GM21619 (cell line): ENCODE measurements at regions not wholly inside any gene's neighbourhood (a gene's known extent, or its start where the extent isn't known, plus 50 kb on each side); places are given as distances from the start of the nearest gene placed in this dataset.
"Not testable (repeated sequence)": the region's sequence is repeated elsewhere in the genome, so short reads cannot be mapped to it uniquely, and the experiment has no call there.

ENCODE experiments used
- ATAC-seq: cut with Tn5 transposase; IDR thresholded peaks from one replicate; pipeline ENCODE4 v1.9.1; 2021; ENCODE audit not compliant: unreplicated experiment

- no peak for ATAC-seq
Measured at GRCh38 chr14:43356382-43356781, 1150.7 kb downstream of the FSCB start.

- no peak for ATAC-seq
Measured at GRCh38 chr14:43341921-43342320, 1165.2 kb downstream of the FSCB start.

DNA sequence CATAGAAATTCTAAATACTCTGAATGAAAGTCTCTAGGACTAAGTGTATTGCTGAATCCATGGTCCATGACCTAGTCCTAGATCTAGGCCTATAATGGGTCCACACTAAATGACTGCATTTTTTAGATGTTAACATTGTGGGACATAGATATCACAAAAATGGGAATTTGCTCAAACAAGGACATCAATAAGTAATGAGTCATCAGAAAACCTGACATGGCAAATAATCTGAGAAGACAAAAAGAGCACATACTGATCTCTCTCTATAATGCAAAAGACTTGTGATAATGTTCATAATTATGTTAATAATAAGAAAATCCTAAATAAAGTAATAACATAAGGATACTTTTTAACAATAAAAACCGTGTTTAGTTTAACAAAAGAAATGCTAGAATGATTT lies 1168.4 kb downstream of the FSCB start:
- ATAC-seq, result no peak

DNA sequence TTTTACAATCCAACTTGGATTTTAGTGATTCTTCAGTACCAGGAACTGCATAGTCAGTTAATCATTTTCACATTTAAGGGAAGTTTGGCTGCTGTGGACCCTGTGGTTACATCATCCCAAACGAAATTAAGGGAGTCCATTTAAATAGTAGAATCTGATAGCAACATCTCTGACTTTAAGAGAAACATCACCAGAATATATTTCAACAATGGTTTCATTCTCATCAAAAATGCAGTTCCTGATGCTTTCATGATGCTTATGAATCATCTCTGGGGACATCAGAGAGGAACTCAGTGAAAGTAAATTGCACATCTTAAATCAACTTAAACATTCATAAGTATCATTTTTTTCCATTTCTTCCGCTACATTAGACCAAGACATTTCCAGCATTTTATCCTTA lies 1170.7 kb downstream of the FSCB start:
- no peak for ATAC-seq

- ATAC-seq, result not testable (repeated sequence)
Measured at GRCh38 chr14:43326501-43327407, 1180.3 kb downstream of the FSCB start.

DNA sequence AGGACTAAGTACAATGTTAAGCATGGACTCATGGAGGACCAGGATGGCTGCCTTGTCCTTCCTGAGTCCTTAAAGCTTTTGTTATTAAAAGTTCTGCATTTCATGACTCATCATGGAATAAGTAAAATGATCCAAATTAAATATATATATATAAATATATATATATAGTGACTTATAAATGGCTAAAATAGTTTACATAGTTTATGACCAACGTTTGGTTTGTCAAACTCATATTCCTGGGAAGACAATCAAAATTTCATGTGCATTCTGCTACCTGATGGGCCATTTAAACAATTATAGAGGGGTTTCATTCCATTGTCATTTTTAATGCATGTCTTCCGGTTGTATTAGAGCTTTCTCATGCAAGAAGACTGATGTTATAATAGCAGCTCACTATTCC lies 1190.7 kb downstream of the FSCB start:
- ATAC-seq, result no peak

- no peak for ATAC-seq
Measured at GRCh38 chr14:43313719-43314118, 1193.4 kb downstream of the FSCB start.

- ATAC-seq, result no peak
Measured at GRCh38 chr14:43308421-43309110, 1198.5 kb downstream of the FSCB start.

DNA sequence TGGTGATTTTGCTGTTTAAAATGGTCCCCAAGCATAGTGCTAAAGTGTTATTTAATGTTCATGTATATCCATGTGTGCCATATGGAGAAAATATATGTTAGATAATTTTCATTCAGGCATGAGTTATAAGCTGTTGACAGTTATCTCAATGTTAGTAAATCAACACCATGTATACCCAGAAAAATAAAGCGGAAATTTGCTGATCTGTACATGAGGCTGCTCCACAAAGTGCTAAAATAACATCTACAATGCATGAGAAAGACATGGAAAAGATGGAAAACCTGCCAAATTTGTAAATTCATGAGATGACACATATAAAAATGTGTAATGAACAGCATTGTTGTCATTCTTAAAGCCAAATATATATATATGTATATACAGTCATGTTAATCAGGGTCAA lies 1199.2 kb downstream of the FSCB start:
- ATAC-seq, result no peak

- no peak for ATAC-seq
Measured at GRCh38 chr14:43306053-43306452, 1201.0 kb downstream of the FSCB start.

- ATAC-seq, result no peak
Measured at GRCh38 chr14:43297794-43298193, 1209.3 kb downstream of the FSCB start.

- not testable (repeated sequence) for ATAC-seq
Measured at GRCh38 chr14:43296061-43296460, 1211.0 kb downstream of the FSCB start.

GRCh38 chr14:43285575-43285974 lies 1221.5 kb downstream of the FSCB start:
- no peak for ATAC-seq

DNA sequence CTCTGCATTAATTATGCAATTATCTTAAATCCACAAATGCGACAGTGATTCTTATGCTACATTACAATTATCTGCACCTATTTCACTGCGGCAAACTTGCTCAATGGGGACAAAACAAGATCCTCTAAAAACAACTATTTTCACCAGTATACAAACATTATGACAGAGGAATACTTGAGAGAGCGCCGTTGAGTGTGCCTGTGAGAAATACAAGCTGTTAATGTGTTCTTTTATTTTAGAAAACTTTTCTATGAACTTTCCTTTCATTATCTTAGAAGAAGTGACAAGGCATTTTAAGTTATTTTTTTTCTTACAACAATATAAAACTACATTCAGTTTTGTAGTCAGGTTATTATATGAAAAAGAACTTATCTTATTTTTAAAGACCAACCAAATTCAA lies 1247.0 kb downstream of the FSCB start:
- ATAC-seq, result no peak

GRCh38 chr14:43258396-43258795 lies 1248.7 kb downstream of the FSCB start:
- no peak for ATAC-seq

DNA sequence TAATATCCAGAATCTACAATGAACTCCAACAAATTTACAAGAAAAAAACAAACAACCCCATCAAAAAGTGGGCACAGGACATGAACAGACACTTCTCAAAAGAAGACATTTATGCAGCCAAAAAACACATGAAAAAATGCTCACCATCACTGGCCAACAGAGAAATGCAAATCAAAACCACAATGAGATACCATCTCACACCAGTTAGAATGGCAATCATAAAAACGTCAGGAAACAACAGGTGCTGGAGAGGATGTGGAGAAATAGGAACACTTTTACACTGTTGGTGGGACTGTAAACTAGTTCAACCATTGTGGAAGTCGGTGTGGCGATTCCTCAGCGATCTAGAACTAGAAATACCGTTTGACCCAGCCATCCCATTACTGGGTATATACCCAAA lies 1250.1 kb downstream of the FSCB start:
- ATAC-seq, result not testable (repeated sequence)

DNA sequence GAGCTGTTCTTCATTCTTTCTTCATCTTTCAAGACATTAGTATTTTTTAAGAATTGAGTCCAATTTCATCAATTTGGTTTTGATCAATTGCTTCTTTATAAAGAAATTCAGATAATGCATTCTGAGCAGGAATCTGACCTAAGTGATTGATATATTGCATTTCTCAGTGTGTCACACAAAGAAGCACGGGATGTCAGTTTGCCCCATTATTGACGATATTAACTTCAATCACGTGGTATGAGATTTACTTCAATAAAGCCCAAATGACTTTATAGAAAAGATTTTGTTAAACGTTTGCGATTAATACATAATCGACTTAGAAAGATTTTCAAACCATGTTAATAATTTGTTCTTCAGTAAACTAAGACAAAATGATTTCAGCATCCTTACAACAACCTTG lies 1254.2 kb downstream of the FSCB start:
- no peak for ATAC-seq

DNA sequence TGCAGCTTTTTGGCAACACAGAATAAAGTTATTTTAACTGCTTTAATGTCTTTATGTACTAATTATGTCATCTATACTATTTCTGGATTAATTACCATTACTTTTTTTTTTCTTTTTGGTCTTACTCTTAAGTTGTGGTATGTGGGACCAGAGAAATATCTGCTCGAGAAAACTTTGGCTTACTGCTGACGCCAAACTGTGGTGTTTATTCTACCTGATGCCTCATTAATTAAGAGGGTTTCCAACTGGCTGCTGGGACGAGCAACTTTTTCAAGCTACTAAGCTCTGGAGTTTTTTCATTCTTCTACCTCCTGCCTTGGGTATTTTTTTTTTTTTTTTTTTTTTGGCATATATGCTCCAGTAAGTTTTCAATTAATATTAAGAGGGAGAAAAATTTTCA lies 1257.5 kb downstream of the FSCB start:
- ATAC-seq, result no peak

DNA sequence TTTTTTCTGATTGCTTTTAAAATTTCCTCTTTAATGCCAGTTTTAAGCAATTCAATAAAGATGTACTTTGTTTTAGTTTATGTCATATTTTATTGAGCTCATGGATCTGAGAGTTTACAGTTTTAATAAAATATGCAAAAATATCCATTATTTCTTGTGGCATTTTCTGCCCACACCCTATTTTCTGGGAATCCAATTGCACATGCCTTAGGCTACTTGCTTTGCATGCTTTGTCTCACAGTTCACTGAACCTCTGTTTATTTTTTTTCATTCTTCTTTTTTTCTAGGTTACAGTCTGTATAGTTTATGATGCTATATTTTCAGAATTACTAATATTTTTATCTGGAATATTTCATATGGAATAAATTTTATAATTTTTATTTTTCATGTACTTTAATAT lies 1258.0 kb downstream of the FSCB start:
- ATAC-seq, result no peak

DNA sequence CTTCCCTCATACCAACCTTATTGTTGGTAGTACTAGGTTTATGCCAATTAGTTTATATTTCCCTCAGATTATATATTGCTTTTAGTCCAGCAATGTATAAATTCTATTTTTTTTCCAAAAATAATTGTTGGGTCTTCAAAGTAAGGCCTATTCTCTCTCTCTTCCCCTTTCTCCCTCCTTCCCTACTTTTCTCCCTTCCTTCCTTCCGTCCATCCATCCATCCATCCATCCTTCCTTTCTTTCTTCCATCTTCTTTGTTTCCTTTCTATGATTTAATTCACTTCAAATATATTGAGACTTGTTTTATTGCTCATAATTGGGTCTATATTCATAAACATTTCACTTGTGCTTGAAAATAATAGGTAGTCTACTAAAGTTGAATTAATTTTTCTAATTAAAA lies 1259.2 kb downstream of the FSCB start:
- ATAC-seq, result no peak

- ATAC-seq, result no peak
Measured at GRCh38 chr14:43244142-43244625, 1262.9 kb downstream of the FSCB start.

GRCh38 chr14:43243168-43243567 lies 1263.9 kb downstream of the FSCB start:
- no peak for ATAC-seq
